C4-2B (cell line): ENCODE measurements at regions not wholly inside any gene's neighbourhood (a gene's known extent, or its start where the extent isn't known, plus 50 kb on each side); places are given as distances from the start of the nearest gene placed in this dataset.

Experiments used
- H3K27ac ChIP-seq: fragments of 450-650 bp; 2 replicates; pipeline ENCODE4 v1.5.1; 2017
- ZFX ChIP-seq: fragments of 450-650 bp; IDR thresholded peaks from 2 replicates; pipeline ENCODE4 v1.6.1; 2017
- TF ChIP-seq, protein P1 (sequence below): fragments of 450-650 bp; conservative IDR thresholded peaks from 2 replicates; pipeline ENCODE4 v1.5.1; 2017; ENCODE audit warnings: mild to moderate bottlenecking

GRCh38 chrX:39049975-39050374 lies 248.7 kb downstream of the MID1IP1 start:
- H3K27ac ChIP-seq: no peak overlapping the region
- TF ChIP-seq ZFX: no peak
- TF ChIP-seq, protein P1, sequence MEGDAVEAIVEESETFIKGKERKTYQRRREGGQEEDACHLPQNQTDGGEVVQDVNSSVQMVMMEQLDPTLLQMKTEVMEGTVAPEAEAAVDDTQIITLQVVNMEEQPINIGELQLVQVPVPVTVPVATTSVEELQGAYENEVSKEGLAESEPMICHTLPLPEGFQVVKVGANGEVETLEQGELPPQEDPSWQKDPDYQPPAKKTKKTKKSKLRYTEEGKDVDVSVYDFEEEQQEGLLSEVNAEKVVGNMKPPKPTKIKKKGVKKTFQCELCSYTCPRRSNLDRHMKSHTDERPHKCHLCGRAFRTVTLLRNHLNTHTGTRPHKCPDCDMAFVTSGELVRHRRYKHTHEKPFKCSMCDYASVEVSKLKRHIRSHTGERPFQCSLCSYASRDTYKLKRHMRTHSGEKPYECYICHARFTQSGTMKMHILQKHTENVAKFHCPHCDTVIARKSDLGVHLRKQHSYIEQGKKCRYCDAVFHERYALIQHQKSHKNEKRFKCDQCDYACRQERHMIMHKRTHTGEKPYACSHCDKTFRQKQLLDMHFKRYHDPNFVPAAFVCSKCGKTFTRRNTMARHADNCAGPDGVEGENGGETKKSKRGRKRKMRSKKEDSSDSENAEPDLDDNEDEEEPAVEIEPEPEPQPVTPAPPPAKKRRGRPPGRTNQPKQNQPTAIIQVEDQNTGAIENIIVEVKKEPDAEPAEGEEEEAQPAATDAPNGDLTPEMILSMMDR: no peak

DNA sequence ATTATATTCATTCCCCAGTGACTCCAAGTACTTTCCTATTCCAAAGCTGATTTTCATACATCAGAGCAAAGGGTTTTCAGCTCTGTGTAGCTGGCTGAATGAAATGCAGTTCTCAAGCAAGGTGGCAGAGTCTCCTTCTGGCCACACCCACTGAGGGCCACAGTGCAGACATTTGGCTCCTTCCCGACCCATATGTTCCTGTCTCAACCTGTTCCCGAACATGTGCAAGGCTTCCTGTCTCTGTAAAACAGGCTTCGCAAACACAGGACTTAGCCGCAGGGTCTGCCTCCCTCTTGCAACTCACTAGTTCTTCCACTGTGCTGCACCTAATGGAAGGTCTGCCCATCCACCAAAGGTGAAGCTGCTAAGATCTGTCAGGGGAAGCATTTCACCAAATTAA lies 249.2 kb downstream of the MID1IP1 start:
- no peak overlapping the region for H3K27ac ChIP-seq
- no peak for TF ChIP-seq ZFX
- TF ChIP-seq, protein P1: no peak

GRCh38 chrX:39052751-39053150 lies 251.5 kb downstream of the MID1IP1 start:
- H3K27ac ChIP-seq: no peak overlapping the region
- TF ChIP-seq ZFX: no peak
- TF ChIP-seq, protein P1: no peak

GRCh38 chrX:39058724-39059123 lies 257.5 kb downstream of the MID1IP1 start:
- no peak for TF ChIP-seq ZFX
- TF ChIP-seq, protein P1: no peak
- no peak overlapping the region for H3K27ac ChIP-seq

GRCh38 chrX:39059866-39060265 lies 258.6 kb downstream of the MID1IP1 start:
- H3K27ac ChIP-seq: no peak overlapping the region
- TF ChIP-seq ZFX: no peak
- TF ChIP-seq, protein P1: no peak

- H3K27ac ChIP-seq: peak overlapping the region; percentile 74
- TF ChIP-seq ZFX: no peak
- TF ChIP-seq, protein P1: no peak
These were observed 261.8 kb downstream of the MID1IP1 start for GRCh38 chrX:39063037-39063436.

DNA sequence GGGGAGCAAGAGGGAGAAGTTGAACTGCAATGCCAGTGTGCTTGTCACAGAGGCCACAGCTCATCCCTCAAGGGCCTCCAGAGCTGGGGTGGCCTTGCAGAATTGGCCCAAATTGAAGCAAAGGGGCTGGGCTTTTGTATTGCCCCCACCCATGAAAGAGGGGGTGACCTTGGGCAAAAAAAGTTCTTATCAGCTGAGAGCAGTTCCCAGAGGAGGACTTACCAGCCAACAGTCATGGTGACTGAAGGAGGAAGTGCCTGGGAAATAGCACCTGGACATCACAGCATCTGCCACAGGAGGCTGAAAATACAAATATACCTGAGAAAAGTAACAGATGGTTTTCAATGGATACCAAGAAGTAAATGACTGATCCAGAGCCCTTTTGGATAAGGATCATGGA lies 262.4 kb downstream of the MID1IP1 start:
- no peak for TF ChIP-seq ZFX
- TF ChIP-seq, protein P1: no peak
- peak overlapping the region; percentile 74 for H3K27ac ChIP-seq
